ENCODE measurements at regions not wholly inside any gene's neighbourhood (a gene's known extent, or its start where the extent isn't known, plus 50 kb on each side); places are given as distances from the start of the nearest gene placed in this dataset.

DNA sequence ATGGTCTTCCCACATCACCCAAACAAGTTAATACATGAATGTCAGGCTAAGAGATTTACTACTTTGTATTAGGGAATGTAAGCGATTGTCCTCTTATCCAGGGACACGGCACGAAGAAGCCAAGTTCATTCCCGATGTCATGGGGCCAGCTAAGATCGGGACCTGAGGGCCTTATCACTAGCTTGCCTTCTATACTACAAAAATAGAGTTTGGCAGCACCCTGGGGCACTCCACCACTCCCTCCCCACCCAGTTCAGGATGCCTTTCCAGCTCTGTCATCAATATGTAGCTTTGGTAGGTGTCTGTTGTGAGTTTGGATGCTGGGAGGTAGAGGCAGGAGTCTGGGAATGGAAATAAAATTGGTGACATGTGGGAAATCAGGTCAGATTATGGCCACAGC lies 197.5 kb downstream of the ATG4C start:
- no peak overlapping the region for H3K4me3 ChIP-seq (ENCODE audit: low read depth, low read length)

DNA sequence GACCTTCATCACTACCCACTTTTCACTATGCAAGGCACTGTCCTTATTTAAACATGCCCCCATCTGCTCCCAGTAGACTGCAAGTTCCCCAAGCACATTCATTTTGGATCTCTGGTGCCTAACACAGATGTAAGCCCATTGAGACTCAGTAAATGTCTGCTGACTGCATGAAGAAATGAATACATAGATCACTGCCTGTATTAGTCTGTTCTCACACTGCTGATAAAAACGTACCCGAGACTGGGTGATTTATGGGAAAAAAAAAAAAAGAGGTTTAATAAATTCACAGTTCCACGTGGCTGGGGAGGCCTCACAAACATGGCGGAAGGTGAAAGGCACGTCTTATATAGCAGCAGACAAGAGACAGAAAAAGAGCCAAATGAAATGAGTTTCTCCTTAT lies 204.9 kb downstream of the ATG4C start:
- H3K4me3 ChIP-seq (ENCODE audit: low read depth, low read length): no peak overlapping the region

DNA sequence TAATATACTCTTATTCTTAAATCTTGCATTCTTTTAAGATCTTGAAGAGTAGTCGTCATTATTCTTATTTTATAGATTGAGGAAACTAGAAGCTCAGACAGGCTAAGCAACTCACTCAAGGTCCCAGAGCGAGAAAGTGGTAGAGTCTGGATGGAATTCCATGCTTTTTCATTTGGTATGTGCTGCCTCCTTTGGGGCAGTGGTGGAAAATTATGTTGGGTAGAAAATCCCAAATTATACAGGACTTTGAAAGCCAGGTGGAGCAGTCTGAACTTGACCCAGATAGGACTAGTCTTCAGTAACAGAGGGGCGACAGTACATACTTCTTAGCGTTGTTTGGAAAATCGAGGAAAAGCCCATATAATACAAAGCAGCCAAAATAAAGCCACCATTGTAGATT lies 205.6 kb downstream of the ATG4C start:
- no peak overlapping the region for H3K4me3 ChIP-seq (ENCODE audit: low read depth, low read length)

DNA sequence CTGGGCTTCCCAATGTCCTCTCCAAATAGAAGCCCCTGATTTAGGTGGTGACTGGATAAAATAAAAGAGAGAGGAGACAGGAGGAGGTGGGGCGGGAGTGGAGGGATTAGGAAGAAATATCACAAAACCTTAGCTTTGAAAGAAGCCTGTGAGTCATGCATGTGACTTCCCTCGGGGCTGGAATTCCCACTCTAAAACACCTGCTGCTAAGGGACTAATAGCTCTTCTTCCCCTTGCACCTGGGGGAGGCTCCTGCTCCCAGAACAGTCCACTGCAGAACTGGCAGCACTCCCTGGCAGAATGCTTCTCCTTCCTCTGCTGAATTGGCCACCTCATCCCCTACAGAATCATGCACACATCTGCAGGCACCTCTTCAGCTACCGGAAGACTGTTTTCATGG lies 207.2 kb downstream of the ATG4C start:
- no peak overlapping the region for H3K4me3 ChIP-seq (ENCODE audit: low read depth, low read length)

DNA sequence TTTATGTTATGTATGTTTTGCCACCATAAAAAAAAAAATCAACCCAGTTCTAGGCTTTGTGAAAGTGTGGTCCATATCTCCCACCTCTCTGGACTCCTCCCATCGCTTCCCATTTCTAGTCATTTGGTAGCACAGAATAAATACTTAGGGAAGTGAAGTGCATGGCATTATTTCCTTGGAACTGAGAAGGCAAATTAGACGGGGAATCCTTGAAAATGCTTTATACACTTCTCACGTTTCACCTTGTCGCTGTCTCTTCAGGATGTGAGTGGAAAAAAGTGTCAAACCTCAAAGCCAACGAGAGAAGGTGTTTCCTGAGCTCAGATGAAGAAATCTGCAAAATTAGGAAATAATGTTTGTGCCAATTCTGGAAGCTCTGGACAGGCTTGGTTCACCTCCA lies 209.9 kb downstream of the ATG4C start:
- no peak overlapping the region for H3K4me3 ChIP-seq (ENCODE audit: low read depth, low read length)

DNA sequence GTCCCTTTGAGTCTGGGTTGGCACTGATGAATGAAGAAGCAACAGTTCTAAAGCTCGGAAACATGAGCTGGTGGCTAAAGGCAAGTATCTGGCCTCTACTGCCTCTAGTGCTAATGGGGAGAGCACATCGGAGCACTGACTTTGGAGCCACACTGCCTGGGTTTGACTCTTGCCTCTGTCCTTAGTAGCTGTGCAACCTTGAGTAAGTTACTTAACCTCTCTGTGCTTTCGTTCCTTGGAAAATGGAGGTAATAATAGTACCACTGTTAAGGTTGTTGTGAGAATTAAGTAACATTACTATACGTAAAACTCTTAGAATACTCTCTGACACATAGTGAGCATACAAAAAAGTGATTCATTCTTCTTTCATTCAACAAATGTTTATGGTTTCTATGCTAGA lies 211.2 kb downstream of the ATG4C start:
- no peak overlapping the region for H3K4me3 ChIP-seq (ENCODE audit: low read depth, low read length)

DNA sequence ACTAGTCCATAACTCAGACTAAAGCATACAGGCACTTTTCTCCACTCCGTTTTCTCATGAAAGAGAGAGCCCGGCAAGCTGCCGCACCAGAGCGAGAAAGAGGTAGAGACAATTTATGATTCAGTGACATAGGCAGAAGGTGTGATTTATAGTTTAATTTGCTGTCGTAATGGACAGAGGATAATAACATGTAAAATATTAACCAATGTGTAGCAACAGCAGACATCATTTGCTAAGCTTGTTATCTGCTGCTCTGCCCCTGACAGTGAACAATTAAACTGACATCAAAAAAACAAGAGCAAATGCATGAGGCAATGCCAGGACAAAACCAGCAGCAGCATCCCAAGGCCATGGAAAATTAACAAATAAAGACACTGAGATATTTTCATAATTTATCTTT lies 214.0 kb downstream of the ATG4C start:
- no peak overlapping the region for H3K4me3 ChIP-seq (ENCODE audit: low read depth, low read length)

DNA sequence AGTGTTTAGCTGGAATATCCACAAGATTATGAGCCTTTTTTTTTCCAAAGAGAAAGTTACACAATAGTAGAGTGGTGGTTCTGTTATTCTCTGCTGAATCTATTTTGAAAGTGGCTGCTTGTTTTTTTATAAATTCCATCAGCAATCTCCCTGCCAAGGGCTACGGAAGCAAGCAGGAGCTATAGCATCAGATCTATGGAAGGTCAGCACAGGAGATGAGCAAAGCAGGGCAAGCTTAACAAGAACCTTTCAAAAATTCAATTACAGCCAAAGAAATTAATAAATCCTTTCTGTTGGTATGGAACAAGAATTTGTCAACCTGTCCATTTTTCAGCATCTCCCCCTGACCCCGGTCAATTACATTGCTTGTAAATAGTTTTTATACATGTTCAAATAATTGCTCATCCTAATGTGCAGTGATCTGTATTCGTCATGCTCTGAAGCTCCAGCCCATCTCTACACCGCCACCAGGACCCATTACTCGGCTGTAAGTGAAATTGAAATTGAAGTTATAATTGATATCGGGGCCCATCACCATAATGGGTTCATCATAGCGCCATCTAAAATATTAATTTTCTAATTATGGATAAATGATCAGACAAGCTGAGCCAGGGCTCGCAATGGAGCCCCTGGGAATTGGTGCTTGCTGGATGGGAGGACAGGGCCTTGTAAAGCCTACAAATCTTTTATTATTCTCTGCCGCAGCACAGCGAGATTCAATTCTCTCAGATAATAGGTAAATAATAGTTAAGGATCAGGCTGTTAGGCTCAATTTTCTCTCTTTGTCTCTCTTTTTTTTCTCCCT lies 215.1 kb downstream of the ATG4C start:
- no peak overlapping the region for H3K4me3 ChIP-seq (ENCODE audit: low read depth, low read length)

DNA sequence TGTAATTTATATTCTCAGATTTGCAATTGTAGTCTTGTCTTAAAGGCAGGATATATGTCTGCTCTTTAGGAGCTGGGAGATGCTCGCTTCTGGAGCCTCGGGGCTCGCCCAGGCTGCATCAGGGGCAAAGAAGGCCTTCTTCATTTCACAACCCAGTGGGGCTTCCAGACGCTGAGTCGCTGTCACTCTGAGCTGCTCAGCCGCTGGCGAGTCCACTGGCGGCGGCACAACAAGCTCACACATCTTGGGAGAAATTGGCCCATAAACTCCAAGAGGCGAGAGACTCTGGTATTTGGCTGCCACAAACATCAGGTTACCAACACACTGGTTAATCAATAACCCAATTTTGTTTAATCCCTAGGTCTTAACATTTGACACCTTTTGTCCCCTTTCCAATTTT lies 216.6 kb downstream of the ATG4C start:
- H3K4me3 ChIP-seq (ENCODE audit: low read depth, low read length): no peak overlapping the region

DNA sequence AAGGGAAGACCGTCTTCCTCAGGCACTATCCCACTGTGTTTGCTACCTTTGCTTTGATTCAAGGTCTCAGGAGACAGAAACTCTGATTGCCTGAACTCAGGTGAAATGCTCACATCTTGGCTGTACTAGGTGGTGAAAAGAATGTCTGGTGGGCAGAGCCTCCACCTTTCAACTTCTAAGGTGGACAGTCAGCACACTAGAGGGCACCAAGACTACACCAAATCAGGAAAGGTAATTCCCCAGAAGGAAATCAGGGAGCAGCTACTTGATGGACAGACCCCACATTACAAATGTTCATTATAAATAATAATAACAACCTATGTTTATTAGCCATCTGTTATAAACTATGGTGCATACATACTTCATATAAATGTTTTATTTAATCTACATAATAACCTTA lies 220.9 kb downstream of the ATG4C start:
- no peak overlapping the region for H3K4me3 ChIP-seq (ENCODE audit: low read depth, low read length)

DNA sequence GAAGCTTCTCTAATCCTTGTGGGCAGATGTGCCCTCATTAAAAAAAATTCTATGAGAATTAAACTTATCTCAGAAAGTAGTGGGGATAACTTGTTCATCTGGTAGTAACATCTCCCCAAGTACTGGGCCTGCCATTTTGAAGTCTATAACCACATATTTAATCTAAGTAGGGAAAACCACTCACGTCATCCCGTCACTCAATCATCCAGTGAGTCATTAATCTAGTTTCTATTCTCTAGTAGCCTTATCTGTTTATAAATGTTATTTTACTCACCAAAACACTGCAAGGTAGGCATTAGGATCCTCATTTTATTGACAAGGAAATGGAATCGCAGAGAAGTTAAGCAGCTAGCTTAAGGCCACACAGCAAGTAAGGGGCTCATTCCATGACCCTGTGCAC lies 221.9 kb downstream of the ATG4C start:
- H3K4me3 ChIP-seq (ENCODE audit: low read depth, low read length): no peak overlapping the region

DNA sequence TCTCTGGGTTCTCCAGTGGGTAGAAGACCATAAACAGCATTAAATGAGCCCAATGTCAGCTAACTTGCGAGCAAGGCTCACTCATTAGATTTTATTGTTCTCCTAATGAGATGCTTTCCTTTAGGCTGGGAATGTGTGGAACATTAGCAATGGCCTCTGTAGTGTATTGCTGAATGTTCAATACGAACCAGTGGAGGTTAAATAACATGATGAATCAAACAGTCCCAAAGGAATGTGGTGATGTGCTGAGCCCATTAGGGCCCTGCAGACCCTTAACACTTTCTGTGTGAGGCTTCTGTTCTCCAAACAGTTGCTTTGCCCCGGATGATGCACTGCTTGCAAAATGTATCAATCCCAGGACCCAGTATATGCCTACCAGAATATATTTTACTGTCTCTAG lies 225.5 kb downstream of the ATG4C start:
- H3K4me3 ChIP-seq (ENCODE audit: low read depth, low read length): no peak overlapping the region

DNA sequence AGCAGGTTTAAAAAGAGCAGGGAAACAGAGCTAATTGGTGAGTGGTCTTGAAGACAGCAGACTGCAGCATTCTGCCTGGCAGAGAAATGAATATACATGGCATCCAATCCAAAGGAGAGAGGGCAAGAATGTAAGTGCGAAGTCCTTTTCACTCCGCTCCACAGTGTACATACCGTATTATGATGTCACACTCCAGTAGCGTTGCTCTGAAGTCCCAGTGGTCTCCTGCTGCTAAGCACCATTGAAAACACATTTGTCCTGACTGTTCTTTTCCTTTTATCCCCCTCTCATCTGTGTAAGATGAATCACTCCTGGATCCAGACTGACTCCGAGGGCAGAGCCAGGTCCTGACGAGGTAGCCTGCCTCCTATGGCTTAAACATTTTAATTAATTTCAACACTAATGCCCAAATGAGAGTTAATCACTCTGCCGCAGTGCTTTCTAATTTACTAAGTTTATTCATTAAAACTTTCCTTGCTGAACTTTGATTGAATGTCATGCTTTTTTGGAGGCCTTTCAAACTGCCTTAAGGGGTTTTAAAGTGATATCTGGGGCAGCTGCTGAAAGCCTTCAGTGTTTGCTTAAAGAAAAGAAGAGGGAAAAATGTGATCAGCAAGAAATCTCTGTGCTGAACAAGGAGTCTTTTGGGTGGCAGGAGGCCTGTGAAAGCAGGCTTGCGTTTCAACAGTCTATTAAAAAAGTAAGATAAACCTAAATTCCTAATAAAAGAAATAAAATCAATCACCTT lies 227.2 kb downstream of the ATG4C start:
- H3K4me3 ChIP-seq (ENCODE audit: low read depth, low read length): no peak overlapping the region

DNA sequence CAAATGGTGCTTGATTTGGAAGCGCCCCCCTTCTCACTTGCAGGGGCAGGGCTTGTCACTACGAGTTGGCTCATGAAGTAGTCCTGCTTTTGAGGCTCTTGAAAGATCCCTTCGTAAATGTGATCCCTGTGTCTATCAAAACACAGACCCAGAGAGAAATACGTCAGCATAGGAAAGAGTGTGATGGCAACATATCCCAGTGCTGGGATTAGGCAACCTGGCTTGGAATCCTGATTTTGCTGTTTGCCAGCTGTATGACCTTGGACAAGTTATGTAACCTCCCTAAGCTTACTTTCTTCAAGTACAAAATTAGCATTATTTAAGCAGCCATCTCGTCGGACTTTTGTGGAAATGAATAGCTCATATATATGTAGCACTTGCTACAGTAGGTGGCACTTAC lies 228.4 kb downstream of the ATG4C start:
- H3K4me3 ChIP-seq (ENCODE audit: low read depth, low read length): no peak overlapping the region

DNA sequence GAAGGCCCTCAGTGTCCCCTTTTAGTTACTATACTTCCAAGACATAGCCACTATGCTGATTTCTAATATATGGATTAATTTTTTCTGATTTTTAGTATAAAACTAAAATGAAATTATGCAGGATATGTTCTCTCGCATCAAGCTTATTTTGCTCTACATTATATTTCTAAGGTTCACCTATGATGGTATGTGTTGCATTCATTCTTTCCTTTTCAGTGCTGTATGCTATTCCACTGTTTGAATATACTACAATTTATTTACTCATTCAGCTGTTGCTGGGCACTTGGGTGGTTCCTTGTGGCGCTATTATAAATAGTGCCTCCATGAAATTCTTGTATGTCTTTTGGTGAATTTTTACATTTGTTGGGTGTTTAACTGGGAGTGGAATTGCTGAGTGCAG lies 230.3 kb downstream of the ATG4C start:
- no peak overlapping the region for H3K4me3 ChIP-seq (ENCODE audit: low read depth, low read length)

DNA sequence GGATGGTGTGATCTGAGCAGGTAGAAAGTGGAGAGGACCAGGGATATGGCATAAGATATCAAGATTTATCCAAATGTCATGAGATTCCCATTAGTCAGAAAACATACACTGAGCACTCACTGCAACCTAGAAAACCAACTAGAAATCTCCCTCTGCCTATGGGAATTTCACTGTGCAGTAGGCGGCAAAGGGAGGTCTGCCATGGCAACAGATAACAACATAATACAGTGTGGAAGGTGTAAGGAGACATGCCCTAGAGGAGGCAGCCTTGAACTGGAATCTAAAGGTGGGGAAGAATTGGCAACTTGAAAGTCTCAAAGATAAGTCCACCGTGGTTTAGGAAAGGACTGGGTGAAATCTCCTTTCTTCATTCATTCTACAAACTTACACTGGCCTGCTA lies 238.4 kb downstream of the ATG4C start:
- no peak overlapping the region for H3K4me3 ChIP-seq (ENCODE audit: low read depth, low read length)

DNA sequence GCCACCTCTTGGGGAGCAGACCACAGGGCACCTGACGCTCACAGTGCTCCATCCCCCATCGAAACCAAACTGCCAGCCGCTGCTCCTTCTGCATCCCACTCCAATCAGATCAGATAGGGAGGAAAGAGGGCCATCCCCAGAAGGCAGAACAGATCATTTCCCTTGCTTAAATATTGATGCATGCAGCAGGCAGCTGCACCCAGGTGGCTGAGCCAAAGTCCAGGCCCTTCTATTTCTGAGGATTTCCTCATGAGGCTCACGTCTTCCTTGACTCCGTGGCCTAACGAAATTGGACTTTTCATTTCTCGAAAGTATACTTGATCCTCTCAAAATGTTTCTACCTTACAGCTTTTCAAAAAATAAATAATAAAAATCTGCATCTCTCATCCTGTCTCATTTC lies 239.2 kb downstream of the ATG4C start:
- no peak overlapping the region for H3K4me3 ChIP-seq (ENCODE audit: low read depth, low read length)

DNA sequence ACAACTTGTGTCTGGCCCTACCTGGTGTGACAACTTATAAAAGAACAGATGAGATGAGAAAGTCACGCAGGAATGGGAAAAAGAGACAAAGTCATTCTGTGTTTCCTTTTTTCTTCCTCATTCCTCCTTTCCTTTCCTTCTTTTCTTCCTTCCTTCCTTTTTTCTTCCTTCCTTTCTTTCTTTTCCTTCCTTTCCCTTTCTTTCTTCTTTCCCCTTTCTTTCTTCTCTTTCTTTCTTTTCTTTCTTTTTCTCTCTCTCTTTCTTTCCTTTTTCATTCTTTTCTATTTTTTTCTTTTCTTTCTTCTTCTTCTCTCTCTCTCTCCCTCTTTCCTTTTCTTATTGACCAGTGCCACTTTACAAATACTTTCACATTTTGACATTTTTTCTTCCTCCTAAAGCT lies 239.7 kb downstream of the ATG4C start:
- no peak overlapping the region for H3K4me3 ChIP-seq (ENCODE audit: low read depth, low read length)

DNA sequence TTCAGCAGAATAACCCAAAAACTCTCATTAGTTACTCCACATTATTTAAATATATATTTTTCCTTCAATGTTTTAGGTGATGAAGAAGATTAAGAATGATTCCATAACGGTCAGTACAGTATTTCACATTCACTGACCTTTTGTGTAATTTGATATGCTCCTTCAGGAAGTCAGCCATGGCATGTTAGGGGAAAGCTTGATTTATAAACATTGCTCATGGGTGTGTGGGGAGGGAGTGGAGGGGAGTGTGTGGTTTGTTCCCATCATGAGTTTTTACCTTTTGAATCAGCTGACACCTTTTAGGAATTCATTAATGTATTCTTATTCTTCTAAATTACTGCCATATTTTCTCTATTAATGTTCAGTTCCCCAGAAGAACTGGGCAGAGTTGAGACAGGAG lies 240.2 kb downstream of the ATG4C start:
- no peak overlapping the region for H3K4me3 ChIP-seq (ENCODE audit: low read depth, low read length)

DNA sequence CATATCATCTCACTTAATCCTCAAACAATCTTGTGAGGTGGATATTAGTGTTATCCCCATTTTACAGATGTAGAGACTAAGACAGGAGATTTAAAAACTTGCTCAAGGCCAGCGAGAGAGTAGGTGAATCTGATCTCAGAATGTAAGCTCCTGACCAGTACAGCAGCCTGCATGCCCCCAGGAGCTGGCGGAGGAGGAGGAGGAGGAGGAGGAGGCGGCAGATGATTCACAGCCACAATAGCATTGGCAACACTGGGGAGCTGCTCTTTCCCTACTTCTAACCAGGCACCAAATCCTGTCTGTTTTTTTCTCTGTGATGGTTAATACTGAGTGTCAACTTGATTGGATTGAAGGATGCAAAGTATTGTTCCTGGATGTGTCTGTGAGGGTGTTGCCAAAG lies 243.2 kb downstream of the ATG4C start:
- no peak overlapping the region for H3K4me3 ChIP-seq (ENCODE audit: low read depth, low read length)

DNA sequence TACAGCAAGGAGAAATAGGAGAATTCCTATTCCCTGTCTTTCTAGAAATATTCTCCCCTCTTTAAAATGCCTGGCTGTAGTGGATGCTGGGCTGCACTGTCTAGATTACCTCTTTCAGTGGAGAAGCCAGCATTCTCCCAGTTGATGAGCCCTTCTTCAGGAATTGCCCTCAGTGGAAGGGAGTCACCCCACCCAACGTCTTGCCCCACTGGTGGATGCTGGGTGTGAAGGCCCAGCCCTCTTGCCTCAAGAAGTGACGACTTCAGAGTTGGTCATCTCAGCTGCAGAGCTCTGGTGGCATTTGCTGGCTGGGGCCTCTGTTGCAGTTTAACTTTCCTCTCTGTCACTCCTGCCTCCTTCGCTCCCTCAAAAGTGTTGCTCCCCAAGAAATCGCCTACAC lies 248.2 kb downstream of the ATG4C start:
- no peak overlapping the region for H3K4me3 ChIP-seq (ENCODE audit: low read depth, low read length)

DNA sequence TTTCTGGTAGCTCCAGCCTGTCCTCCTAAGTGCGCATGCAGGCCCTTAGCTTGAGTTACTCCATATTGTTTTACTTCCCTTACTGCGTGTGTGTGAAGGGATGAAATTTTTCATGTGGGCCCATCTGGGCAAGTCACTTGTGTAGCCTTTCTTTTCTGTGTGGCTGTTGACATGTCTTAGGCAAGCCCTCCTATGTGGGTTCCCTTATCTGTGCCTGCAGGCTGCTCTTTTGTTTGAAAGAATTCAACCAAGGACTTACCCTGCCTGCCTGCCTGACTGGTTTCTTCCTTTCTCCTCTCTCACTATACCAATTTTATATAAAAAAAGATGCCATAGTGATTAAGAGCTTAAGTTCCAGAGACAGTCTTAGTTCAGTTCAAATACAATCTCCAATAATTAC lies 249.3 kb downstream of the ATG4C start:
- H3K4me3 ChIP-seq (ENCODE audit: low read depth, low read length): no peak overlapping the region

DNA sequence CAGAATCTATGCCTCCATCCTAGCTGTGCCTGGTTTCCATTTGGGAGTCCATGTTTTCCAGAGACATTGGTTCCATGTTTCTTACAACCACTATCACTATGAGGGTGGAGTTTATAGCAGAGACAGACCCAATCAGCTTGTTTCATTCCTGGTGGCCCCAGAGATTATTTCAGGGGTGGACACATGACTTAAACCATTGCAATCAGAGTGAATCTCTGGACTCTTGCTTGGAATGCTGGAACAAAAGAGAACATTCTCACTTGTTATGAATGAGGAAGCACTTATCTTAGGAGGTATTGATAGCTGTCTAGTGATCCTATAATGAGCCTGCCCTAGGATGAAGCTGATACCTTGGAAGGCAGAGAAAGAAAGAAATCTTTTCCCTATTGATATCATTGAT lies 250.3 kb downstream of the ATG4C start:
- H3K4me3 ChIP-seq (ENCODE audit: low read depth, low read length): no peak overlapping the region
